ENCODE measurements at regions not wholly inside any gene's neighbourhood (a gene's known extent, or its start where the extent isn't known, plus 50 kb on each side); places are given as distances from the start of the nearest gene placed in this dataset.
"Not testable (repeated sequence)": the region's sequence is repeated elsewhere in the genome, so short reads cannot be mapped to it uniquely, and the experiment has no call there.

GRCh38 chr9:86624630-86625029, 270.4 kb upstream of the TUT7 start:
- Mint-ChIP-seq H3K4me1 (no peaks in the 10 kb centered on the region), H3K27me3 (no peaks in the 10 kb centered on the region), H3K27ac (no peak overlapping the region), H3K36me3 (ENCODE audit: low read depth) (no peaks in the 10 kb centered on the region), H3K4me3 (no peak overlapping the region), H3K9me3 (no peaks in the 10 kb centered on the region)
- TF ChIP-seq CTCF (IDR thresholded peaks at IDR 0.05), result no peak
- ATAC-seq (ENCODE audit: low read depth) (no peak), DNase-seq (no peak)
- intact Hi-C loops (cut with micrococcal nuclease), result no loop called here
- CTCF ChIA-PET, result no interaction called here
- POLR2A ChIA-PET, result no interaction called here

- DNase-seq (no peak), ATAC-seq (ENCODE audit: low read depth) (no peak)
- Mint-ChIP-seq H3K4me3 (no peak overlapping the region), H3K9me3 (no peaks in the 10 kb centered on the region), H3K4me1 (no peaks in the 10 kb centered on the region), H3K27ac (no peak overlapping the region), H3K27me3 (no peaks in the 10 kb centered on the region), H3K36me3 (ENCODE audit: low read depth) (no peaks in the 10 kb centered on the region)
- ChIA-PET CTCF (no interaction called here), POLR2A (no interaction called here)
- no peak for TF ChIP-seq CTCF (IDR thresholded peaks at IDR 0.05)
- intact Hi-C loops (cut with micrococcal nuclease), result loop anchor here (5.0 kb wide), 1 partner anchor 707 kb away; no protein-coding TSS in a partner anchor
Measured at GRCh38 chr9:86614871-86615849, 260.9 kb upstream of the TUT7 start.

DNA sequence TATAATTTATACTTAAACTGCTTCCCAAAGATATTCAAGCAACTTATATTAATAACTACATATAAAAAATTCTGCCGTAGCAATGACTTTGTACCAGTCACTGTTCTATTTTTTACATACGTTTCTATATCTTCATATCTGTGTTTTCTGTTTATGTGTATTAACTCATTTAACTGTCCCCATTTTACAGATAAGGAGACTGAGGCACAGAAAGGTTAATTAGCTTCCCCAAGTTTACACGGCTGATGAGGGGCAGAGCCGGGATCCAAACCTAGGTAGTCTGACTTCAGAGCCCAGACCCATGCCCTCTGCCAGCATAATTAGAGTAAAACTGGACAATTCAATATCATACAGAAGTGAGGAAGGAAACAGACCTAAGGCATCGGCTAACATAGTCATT, 259.7 kb upstream of the TUT7 start:
- Mint-ChIP-seq H3K27me3 (no peaks in the 10 kb centered on the region), H3K9me3 (no peaks in the 10 kb centered on the region), H3K4me3 (no peak overlapping the region), H3K27ac (no peak overlapping the region), H3K4me1 (no peaks in the 10 kb centered on the region), H3K36me3 (ENCODE audit: low read depth) (no peaks in the 10 kb centered on the region)
- no peak for TF ChIP-seq CTCF (IDR thresholded peaks at IDR 0.05)
- POLR2A ChIA-PET, result no interaction called here
- intact Hi-C loops (cut with micrococcal nuclease), result no loop called here
- no peak for ATAC-seq (ENCODE audit: low read depth)
- CTCF ChIA-PET, result no interaction called here
- DNase-seq, result no peak

DNA sequence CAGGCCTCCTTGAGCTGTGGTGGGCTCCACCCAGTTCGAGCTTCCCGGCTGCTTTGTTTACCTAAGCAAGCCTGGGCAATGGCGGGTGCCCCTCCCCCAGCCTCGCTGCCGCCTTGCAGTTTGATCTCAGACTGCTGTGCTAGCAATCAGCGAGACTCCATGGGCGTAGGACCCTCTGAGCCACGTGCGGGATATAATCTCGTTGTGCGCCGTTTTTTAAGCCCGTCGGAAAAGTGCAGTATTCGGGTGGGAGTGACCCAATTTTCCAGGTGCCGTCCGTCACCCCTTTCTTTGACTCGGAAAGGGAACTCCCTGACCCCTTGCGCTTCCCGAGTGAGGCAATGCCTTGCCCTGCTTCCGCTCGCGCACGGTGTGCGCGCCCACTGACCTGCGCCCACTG, 257.3 kb upstream of the TUT7 start:
- POLR2A ChIA-PET; H3K27ac Mint-ChIP-seq; intact Hi-C loops (cut with micrococcal nuclease); H3K36me3 Mint-ChIP-seq (ENCODE audit: low read depth); H3K4me1 Mint-ChIP-seq; H3K9me3 Mint-ChIP-seq; H3K4me3 Mint-ChIP-seq; H3K27me3 Mint-ChIP-seq; DNase-seq; CTCF ChIA-PET; ATAC-seq (ENCODE audit: low read depth): not testable (repeated sequence)

DNA sequence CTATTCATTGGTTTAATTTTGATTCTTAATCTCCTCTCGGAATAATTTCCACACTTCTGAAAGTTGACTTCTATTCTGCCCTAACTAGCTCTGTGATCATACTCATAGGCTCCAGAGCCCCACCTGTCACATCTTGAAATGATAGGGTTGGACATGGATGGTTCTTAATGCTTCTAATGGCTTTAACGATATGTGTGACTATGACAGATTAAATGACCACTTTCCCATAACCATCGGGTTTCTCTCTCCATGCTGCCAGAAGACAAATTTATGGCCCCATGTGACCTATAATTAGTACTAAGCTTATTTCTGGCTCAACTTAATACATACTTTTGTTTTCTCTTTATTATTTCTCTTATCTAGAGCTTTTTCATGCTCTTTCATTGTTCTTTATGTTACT, 251.1 kb upstream of the TUT7 start:
- DNase-seq (no peak), ATAC-seq (ENCODE audit: low read depth) (no peak)
- ChIA-PET POLR2A (no interaction called here), CTCF (no interaction called here)
- intact Hi-C loops (cut with micrococcal nuclease), result no loop called here
- H3K27ac Mint-ChIP-seq, result no peak overlapping the region
- H3K4me1 Mint-ChIP-seq, result no peaks in the 10 kb centered on the region
- peaks cover 10% of the 10 kb centered on the region for H3K27me3 Mint-ChIP-seq
- no peaks in the 10 kb centered on the region for H3K9me3 Mint-ChIP-seq
- H3K36me3 Mint-ChIP-seq (ENCODE audit: low read depth), result no peaks in the 10 kb centered on the region
- TF ChIP-seq CTCF (IDR thresholded peaks at IDR 0.05), result no peak
- no peak overlapping the region for H3K4me3 Mint-ChIP-seq
